ENCODE measurements at regions not wholly inside any gene's neighbourhood (a gene's known extent, or its start where the extent isn't known, plus 50 kb on each side); places are given as distances from the start of the nearest gene placed in this dataset.

- DNase-seq = no peak
Observed at GRCh38 chr9:8074713-8075286, 275.2 kb upstream of the DMAC1 start.

- no peak for DNase-seq
Observed at GRCh38 chr9:8071445-8071798, 271.8 kb upstream of the DMAC1 start.

GRCh38 chr9:8070779-8071444 is 271.3 kb upstream of the DMAC1 start:
- no peak for DNase-seq

- no peak for DNase-seq
Observed at GRCh38 chr9:8062459-8062858, 262.9 kb upstream of the DMAC1 start.

GRCh38 chr9:8053501-8053900 is 253.9 kb upstream of the DMAC1 start:
- DNase-seq = no peak

- no peak for DNase-seq
Observed at GRCh38 chr9:8052991-8053390, 253.4 kb upstream of the DMAC1 start.

- no peak for DNase-seq
Observed at GRCh38 chr9:8037745-8038144, 238.2 kb upstream of the DMAC1 start.

- no peak for DNase-seq
Observed at GRCh38 chr9:8036914-8037524, 237.4 kb upstream of the DMAC1 start.

GRCh38 chr9:8033794-8034193 is 234.2 kb upstream of the DMAC1 start:
- no peak for DNase-seq

- no peak for DNase-seq
Observed at GRCh38 chr9:8030095-8030494, 230.5 kb upstream of the DMAC1 start.

- no peak for DNase-seq
Observed at GRCh38 chr9:8027351-8027750, 227.8 kb upstream of the DMAC1 start.

GRCh38 chr9:8025551-8025950 is 226.0 kb upstream of the DMAC1 start:
- DNase-seq = no peak

- no peak for DNase-seq
Observed at GRCh38 chr9:8020186-8020585, 220.6 kb upstream of the DMAC1 start.

- DNase-seq = no peak
Observed at GRCh38 chr9:8019636-8020035, 220.1 kb upstream of the DMAC1 start.

- no peak for DNase-seq
Observed at GRCh38 chr9:8014997-8015682, 215.6 kb upstream of the DMAC1 start.

GRCh38 chr9:8012986-8013385 is 213.4 kb upstream of the DMAC1 start:
- DNase-seq = no peak

- DNase-seq = no peak
Observed at GRCh38 chr9:8011974-8012373, 212.4 kb upstream of the DMAC1 start.

GRCh38 chr9:7996558-7996957 is 197.0 kb upstream of the DMAC1 start:
- no peak for DNase-seq

- no peak for DNase-seq
Observed at GRCh38 chr9:7988644-7989280, 189.2 kb upstream of the DMAC1 start.

GRCh38 chr9:7984692-7985091 is 185.1 kb upstream of the DMAC1 start:
- DNase-seq = no peak

- DNase-seq = no peak
Observed at GRCh38 chr9:7984203-7984602, 184.6 kb upstream of the DMAC1 start.

- DNase-seq = no peak
Observed at GRCh38 chr9:7983490-7983889, 183.9 kb upstream of the DMAC1 start.

- no peak for DNase-seq
Observed at GRCh38 chr9:7982907-7983306, 183.3 kb upstream of the DMAC1 start.

All from NCI-H2029 treated with DMSO at 0.1 percent for 48 hours (cell line).